PC-9 (cell line): ENCODE measurements at regions not wholly inside any gene's neighbourhood (a gene's known extent, or its start where the extent isn't known, plus 50 kb on each side); places are given as distances from the start of the nearest gene placed in this dataset.

Experiments
- EZH2 ChIP-seq: fragments of 200-600 bp; sonication (generic); IDR thresholded peaks from 2 replicates; pipeline ENCODE4 v1.8.0; 2017; ENCODE audit warnings: antibody characterized with exemption, low read depth
- TF ChIP-seq, protein P1 (sequence below): fragments of 200-600 bp; sonication (generic); conservative IDR thresholded peaks from 2 replicates; pipeline ENCODE4 v1.6.1; 2017; ENCODE audit warnings: mixed run types, antibody characterized with exemption, mild to moderate bottlenecking, moderate library complexity

GRCh38 chr12:75623631-75624154 lies 112.3 kb upstream of the KRR1 start:
- TF ChIP-seq, protein P1, sequence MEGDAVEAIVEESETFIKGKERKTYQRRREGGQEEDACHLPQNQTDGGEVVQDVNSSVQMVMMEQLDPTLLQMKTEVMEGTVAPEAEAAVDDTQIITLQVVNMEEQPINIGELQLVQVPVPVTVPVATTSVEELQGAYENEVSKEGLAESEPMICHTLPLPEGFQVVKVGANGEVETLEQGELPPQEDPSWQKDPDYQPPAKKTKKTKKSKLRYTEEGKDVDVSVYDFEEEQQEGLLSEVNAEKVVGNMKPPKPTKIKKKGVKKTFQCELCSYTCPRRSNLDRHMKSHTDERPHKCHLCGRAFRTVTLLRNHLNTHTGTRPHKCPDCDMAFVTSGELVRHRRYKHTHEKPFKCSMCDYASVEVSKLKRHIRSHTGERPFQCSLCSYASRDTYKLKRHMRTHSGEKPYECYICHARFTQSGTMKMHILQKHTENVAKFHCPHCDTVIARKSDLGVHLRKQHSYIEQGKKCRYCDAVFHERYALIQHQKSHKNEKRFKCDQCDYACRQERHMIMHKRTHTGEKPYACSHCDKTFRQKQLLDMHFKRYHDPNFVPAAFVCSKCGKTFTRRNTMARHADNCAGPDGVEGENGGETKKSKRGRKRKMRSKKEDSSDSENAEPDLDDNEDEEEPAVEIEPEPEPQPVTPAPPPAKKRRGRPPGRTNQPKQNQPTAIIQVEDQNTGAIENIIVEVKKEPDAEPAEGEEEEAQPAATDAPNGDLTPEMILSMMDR, result peak; percentile 54; the same call in 1 of the 2 replicates
- no peak for TF ChIP-seq EZH2
